GM18907 (cell line): ENCODE measurements at regions not wholly inside any gene's neighbourhood (a gene's known extent, or its start where the extent isn't known, plus 50 kb on each side); places are given as distances from the start of the nearest gene placed in this dataset.

ENCODE experiments used
- ATAC-seq: cut with Tn5 transposase; IDR thresholded peaks from one replicate; pipeline ENCODE4 v1.9.1; 2021; ENCODE audit warnings: mild to moderate bottlenecking, moderate library complexity; ENCODE audit not compliant: unreplicated experiment

DNA sequence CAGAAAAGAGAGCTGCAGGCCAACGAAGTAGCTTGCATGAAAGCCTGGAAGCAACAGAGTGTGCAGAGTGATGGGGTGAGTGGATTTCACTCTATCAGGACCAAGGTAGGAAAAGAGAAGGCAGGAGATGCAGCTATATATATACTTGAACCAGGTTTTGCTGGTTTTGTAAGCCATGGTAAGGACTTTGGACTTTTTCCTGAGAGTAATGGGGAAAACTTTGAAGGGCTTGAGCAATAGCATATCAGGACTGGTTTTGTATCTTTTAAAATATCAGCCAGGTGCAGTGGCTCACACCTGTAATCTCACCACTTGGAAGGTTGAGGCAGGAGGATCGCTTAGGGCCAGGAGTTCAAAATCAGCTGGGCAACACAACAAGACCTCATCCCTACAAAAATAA, 120.6 kb upstream of the NRP1 start:
- ATAC-seq: no peak

DNA sequence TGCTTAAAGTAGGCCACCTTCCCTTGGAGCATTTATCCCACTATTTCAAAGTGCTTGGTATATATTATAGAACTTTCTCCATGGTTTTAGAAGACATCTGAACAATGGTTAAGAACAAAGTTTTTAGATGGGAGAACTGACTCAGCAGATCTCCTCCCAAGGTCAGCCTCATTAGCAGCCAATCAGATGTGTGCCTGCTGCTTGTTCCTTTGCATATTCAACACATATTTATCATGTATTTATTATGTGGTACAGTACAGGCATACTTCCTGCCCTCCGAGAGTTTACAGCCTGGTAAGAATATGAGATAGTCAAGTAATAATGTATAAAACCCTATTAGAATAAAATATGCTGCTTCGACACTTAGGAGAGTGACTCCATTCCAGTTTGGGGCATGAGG, 120.1 kb upstream of the NRP1 start:
- no peak for ATAC-seq

DNA sequence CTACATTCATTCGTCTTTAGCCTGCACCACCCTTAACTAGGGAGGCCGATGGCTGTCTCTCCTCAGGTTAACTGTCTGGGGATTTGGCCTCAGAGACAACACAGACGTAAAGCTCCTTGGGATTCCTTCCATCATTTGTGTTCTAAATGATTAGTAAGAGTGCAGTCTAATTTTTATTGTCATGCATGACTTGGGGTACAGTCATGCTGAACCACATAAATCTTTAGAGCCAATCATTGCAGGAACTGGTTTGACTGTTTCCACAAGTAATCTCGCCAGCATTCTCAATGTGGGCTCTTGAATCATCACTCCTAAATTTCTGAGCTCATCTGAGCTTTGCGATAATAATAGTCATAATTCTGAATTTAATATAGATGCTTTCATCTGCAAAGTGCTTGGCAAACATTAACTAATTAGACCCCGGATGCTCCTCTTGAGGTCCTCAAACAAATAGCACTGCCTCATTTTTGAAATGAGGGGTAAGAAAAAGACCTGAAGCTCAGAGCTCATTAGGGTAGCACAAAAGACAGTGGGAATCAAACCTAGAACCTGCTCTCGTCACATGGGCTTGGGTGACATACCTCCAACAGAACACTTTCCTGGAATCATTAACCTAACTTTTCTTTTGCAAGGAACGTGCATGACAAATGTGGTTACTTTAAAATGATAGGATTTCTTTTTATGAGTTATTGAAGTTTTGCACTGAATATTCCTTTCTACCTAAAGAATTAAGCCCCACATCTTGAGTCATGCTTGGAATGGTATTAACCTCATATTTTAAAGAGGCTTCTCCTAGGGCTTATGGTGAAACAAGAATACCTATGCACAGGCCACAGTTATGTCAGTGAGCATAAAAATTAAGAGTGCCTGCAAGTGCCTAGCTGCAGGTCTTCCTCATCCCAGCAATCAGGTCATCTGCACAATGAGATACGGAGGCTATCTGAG, 118.9 kb upstream of the NRP1 start:
- no peak for ATAC-seq

DNA sequence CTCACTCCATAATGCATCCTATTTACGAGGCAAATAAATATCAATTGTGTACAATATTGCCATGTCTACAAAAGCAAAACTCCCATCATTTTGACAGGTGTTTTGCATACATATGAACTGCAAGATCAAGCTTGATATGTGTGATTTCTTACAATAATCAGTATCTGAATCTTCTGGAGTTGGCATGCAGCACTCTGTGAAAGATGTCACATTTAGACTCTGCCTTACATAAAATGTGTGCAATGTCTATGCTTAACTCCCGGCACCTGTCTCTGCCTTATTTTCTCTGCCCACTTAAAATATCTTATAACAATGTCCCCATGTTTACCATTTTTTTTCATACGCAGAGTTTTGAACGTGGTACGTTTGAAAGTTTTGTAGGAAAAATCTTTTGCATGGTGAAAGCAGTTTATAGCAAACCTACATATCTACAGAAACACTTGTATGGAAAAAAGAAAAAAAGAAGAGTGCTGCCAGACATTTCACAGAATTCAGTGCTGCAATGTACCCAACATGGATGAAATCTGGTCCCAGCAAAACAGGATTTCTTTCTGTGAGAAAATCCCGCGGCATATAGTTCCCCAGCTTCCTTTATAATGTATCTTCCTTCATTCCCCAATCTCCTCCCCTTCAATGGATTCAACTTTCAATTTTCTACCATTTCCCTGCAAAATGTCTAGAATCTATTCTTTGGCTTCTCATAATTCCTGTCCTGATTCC, 114.1 kb upstream of the NRP1 start:
- no peak for ATAC-seq

DNA sequence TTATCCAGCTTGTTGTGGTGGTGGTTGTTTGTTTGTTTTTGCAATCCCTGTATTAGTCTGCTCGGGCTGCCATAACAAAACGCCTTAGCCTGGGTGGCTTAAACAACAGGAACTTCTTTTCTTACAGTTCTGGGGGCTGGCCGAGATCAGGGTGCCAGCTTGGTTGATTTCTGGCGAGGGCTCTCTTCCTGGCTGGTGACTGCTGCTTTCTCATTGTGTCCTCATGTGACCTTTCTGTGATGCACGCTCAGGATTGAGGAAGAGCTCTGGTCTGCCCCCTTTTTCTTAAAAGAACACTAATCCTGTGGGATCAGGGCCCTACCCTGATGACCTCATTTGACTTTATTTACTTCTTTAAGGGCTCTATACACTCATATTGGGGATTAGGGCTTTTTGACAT, 107.1 kb upstream of the NRP1 start:
- no peak for ATAC-seq

DNA sequence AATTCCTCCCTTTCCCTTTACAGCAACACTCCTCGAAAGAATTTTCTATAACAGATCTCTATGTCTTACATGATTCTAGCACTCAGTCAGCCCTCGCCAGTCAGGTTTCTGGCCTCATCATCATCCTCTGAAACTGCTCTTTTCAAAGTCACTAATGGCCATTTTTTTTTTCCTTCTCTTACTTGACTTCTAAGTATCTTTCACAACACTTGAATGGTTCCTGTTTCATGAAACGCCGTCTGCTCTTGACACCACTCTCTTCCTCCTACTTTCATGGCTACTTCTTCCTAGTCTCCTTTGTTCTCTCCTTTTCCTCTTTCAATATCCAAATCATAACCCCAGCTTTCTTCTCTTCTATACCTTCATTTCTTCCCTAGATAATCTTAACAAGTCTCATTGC, 100.5 kb upstream of the NRP1 start:
- no peak for ATAC-seq

DNA sequence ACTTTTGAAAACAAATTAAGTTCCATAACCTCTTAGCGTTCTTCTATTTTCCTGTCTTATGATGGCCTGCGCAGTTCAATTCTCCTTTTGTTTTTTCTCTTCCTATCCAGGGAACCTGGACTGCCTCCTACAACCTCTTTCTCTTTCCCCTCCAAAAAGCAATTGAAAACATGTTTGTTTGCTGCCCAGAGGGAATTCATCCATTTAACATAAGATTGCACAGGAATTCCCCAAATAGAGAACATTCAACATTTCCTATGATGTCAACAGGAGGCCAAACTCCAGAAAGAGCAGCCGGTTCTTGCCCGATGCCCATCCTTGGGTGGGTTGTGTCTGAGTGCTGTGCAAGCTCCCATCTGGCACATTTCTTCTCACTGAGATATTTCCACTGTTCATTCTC, 94.2 kb upstream of the NRP1 start:
- ATAC-seq: no peak

DNA sequence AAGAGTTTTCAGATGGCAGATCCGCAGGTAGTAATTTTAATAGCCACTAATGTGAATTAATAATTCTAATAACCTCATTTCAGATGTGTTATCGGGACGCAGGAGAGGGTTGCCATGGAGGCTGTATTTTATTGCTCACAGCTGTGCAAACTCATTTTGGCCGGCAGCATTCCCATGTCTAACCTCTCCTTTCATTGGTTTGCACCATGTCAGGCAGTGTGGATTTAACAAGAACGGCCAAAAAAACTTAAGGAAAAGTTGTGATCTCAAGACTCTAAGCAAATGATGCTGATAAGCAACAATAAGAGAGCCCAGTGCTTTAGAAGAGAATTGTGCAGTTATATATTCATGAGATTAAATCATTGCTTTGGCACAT, 88.7 kb upstream of the NRP1 start:
- no peak for ATAC-seq

DNA sequence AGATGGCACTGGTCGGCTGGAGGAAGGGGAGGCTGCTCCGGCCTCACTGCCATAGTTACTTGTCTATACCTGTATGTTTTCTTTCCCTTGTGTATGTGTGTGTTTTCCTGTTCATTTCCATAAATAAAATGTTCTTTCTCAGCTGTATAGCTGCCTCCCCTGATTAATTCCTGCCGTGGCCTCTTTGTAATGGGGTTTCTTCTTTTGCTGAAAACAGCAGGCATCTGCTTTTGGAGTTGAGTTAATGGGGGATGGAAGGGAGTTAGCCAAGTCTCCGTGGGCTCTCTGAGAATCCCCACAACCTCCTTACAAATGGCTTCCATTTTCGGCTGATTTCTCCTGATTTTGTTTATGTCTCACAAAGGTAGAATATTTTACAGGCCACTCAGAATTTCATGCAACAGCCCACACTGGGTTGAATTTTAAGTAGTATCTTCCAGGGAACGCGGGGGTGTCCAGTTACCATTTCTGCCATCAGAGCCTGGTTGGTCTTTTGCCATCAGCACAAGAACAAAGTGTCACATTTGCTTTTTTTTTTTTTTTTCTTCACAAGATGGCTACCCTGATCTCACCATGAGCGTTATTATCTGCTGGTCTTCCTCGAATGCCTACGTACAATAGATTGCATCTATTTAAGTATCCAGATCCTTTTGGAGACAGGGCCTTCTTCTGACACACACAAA, 88.1 kb upstream of the NRP1 start:
- ATAC-seq: no peak

DNA sequence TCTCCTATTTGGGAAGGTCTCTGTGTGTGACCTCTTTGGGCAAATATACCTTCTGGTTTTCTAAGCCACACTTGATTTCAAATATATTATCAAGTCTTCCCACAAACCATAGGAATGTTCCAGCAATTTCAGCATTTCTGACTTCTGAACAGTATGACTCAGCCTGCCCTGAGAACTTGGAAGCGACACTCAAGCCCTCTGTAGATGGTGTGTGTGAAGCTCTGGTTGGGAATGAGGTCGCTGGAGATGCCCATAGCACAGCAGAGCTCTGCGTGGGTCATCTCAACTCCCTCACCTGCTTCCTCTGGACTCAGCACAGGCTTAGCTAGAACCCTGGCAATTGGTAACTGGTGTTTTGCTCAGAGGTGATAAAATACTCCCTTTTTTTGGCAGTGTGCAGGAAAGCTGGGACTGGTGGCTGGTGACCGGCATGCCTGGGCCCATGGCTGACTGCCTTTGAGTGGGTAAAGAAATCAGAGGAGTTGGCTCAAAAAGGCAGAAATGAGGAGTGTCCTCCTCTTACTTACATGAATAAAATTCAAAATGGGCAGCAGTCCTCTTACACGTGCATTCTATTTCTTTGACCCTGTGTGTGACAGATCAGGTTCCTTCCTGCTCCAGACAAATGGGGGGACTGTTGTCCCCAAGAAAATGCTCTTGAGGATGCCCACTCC, 87.5 kb upstream of the NRP1 start:
- ATAC-seq: no peak

DNA sequence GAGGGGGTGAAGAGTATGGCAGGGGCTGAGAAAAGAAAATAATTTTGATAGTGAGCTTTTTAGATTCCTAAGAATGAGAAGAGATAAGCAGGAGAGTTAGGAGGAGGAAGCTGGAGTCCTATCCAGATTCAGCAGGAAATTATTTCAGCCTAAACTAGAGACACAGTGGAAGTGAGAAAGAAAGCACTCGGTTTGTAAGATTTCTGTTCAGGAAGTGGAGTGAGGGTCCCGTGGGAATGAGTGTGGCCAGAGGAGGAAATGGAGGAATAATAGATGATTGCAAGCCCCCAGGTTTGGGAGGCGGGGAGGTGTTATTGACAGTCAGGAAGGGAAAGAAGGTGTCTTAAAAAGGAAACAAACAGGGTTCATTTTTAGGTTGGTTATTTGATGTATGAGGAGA, 84.8 kb upstream of the NRP1 start:
- no peak for ATAC-seq

DNA sequence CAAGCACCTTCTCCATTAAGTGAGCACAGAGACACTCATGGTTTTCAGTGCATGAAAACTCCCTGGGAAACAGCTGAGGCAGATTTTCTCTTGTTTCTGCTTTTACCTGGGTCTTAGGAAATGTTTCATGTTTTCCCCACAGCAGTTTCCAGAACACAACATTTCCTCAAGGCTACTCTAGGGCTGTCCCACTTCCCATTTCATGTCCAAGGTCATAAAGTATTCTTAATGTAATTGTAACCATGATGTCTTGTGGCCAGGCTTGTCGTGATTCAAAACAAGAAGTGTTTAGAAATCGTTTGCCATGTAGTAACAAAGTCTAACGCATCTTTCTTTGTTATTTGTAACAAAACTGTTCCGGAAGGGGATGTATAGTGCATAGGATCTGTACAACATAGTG, 83.8 kb upstream of the NRP1 start:
- ATAC-seq: no peak

DNA sequence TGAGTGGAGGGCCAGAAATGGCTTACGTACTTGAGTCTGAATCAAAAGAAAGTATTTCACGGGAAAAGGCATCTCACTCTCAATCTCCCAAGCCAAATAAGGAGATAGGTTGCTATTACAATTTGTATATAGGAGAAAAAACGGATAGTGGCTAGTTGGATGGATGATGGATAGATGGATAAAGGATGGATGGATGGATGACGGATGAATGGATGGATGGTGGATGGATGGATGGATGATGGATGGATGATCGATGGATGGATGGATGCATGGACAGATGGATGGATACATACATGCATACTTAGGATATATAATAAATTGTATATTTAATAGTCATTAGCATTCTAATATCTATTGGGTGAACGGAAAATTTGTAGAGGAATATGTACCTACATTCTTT, 82.2 kb upstream of the NRP1 start:
- no peak for ATAC-seq

DNA sequence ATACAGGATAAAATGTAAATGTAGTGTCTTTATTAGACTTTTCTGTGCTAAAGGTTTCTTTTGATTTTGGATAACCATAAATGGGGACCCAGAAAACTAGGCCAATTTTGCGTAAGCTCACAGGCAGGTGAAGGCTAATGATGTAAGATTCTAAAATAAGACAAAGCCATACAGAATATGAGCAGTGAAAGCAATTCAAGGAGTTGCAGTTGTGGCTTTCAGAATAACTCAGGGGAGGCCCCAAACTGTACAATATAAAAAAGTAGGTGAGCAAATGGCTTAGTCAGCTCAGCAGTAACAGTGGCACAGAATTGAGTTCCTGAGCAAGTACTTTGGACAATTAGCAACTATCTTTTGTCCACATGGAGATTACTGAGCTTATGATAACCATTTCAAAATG, 81.7 kb upstream of the NRP1 start:
- ATAC-seq: no peak

DNA sequence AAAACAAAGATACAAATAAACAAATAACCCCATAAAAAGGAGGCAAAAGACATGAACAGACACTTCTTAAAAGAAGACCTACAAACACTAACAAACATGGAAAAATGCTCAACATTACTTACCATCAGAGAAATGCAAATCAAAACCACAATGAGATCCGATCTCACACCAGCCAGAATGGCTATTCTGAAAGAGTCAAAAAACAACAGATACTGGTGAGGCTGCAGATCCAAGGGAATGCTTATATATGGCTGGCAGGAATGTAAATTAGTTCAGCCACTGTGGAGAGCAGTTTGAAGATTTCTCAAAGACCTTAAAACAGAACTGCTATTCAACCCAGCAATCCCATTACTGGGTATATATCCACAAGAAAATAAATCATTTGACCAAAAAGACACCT, 80.4 kb upstream of the NRP1 start:
- ATAC-seq: no peak

DNA sequence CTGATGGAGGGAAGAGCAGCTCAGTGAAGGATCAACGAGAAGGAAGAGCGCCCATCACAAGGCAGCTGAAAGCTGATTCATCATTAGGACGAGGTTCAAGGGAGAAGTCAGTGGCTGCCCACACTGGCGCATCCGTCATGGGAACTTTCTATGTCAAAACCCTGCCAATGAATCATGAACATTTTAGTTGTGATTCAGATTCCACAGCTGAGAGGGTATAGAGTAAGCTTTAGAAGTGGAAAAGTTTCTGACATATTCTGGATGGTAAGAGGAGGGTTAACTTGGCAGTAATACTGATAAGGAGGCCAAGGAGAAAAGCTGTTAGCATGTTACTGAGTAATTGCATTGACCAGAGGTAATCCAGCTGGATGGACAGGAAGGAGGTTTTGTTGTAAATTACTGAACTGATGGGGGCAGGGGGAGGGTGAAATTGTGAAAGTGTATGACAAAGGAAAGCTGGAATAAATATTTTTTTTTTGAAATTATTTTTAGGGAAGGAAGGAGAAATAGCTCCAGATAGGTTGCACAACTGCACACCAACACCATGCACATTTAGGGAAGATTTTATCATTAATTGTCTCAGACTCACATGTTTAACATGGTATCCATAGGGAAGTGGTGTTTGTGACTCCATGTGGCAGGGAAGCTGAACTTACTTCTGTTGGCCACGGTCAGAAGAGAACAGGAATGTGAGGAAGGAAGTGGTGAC, 78.3 kb upstream of the NRP1 start:
- no peak for ATAC-seq

DNA sequence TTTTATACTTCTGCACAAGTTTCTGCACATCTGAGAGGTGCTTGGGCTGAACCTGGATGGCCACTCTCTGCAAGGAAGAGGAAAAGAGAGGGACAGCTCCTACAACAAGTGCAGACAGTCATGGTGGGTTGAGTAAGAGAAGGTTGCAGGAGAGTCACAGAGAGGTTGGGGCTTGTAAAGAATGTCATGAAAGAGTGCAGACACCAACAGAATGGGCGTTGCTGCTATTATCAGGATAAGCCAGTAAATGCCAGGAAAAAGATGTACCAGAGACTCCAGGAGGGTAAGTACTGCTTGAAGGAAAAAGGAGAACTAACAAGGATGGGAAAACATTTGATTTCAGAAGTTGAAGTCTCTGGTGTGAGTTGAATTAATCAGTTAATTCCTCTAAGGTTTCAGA, 77.8 kb upstream of the NRP1 start:
- ATAC-seq: no peak

DNA sequence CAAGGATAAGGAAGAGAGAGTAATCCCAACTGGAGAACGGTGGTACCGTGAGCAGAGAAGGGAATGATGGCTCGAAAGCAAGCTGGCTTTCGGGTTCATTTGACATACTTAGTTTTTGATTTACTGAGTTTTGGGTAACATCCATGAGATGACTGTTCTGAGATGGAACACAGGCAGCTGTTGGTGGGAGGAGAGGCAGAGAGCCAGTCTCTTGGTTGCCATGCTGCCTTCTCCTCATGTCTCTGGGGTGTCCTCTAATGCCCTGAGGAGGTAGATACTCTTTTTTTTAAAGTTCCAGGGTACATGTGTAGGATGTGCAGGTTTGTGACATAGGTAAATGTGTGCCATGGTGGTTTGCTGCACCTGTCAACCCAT, 76.4 kb upstream of the NRP1 start:
- ATAC-seq: no peak

DNA sequence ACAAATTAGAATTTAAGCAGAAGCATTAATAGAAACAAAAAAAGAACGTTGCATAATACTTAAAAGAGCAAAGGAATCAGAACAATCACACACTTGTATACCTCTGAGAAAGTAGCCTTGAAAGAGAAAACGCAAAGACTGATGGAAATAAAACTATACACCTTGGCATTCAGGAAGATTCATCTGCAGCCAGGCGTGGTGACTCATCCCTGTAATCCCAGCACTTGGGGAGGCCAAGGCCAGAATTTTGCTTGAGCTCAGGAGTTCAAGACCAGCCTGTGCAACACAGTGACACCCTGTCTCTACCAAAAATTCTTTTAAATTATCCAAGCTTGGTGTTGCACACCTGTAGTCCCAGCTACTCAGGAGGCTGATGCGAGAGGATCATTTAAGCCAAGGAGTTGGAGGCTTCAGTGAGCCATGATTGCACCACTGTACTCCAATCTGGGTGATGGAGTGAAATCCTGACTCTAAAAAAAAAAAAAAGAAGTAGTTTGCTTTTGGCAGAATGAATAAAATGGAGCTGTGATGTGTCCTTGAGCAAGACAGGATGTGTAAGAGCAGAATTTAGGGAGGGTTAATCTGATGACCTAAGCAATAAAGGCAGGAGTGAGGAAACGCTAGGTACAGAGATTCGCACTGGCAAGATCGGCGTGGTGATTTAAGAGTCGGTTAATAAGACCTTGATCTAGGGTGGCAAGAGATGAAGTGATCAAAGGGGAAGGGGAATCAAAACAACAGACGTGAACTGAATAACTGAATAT, 75.8 kb upstream of the NRP1 start:
- ATAC-seq: no peak

DNA sequence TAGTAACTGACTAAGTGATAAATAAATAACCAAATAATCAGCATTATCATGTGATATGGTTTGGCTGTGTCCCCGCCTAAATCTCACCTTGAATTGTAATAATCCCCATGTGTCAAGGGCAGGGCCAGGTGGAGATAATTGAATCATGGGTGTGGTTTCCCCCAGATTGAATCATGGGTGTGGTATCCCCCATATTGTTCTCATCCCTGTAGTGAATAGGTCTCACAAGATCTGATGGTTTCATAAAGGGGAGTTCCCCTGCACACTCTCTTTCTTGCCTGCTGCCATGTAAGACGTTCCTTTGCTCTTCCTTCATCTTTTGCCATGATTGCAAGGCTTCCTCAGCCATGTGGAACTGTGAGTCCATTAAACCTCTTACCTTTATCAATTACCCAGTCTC, 72.1 kb upstream of the NRP1 start:
- no peak for ATAC-seq
